Gastrocnemius medialis (tissue), 4 donors: ENCODE measurements at regions not wholly inside any gene's neighbourhood (a gene's known extent, or its start where the extent isn't known, plus 50 kb on each side); places are given as distances from the start of the nearest gene placed in this dataset.

ENCODE experiments used
- CTCF ChIP-seq, 5 experiments: fragments of 450-650 bp in 3 of 5; fragments of 200-600 bp in 2 of 5; sonication (generic) in 2 of 5; IDR thresholded peaks in 4 of 5; conservative IDR thresholded peaks in 1 of 5; 1 replicate in 4 of 5; 2 replicates in 1 of 5; pipeline ENCODE4 v1.5.1; 2016 to 2019; ENCODE audit warnings: antibody characterized with exemption in 5 of 5, mild to moderate bottlenecking in 3 of 5, moderate library complexity in 3 of 5
- POLR2A ChIP-seq, 2 donors: fragments of 450-650 bp; IDR thresholded peaks; one replicate each; pipeline ENCODE4 v1.6.1; 2017; ENCODE audit warnings: antibody characterized with exemption in 2 of 2, mild to moderate bottlenecking in 2 of 2, moderate library complexity in 2 of 2

DNA sequence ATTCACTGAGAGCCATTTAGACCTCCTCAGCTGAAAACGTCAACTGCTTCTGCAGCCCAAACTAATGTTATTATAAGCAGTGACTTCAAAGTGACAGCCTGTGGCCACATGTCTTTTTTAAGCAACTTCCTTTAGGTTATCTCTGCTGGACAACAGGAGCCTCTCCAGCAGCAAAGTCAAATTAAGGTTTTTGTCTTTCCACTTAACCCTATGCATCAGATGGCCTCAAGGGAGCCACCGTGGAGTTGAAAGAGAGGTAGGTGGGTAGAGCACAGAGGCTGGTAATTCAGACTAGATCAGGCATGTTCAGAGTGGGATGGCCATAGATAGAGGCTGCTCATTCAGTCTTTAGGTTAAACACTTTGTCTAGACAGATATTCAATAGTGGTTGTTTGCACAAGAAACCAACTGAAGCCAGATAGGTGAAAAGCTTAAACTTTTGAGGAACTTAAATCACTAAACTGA, 300.6 kb upstream of the ECI2 start:
- TF ChIP-seq CTCF (IDR thresholded peaks at IDR 0.05 in 4 of 5, conservative IDR thresholded peaks at IDR 0.05 in 1 of 5) (no peak), POLR2A (IDR thresholded peaks at IDR 0.05) (no peak)
